ENCODE measurements at regions not wholly inside any gene's neighbourhood (a gene's known extent, or its start where the extent isn't known, plus 50 kb on each side); places are given as distances from the start of the nearest gene placed in this dataset.

DNA sequence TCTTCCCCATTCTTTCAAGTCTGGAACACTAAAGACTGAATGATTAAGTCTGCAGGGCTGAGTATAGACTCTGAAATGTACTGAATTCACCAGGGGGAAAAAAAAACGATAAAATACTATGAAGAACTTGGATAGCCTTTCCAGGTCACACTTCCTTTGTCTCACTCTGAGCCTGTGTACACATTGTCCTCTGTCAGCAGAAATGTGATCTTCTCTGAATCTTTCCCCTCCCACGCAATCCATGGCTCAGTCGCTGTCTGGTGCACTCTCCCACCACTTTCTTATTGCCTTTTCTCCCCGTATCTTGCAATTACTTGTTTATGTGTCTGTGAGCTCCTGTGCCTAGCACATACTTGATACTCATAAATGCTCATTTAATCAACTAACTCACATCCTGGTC lies 212.6 kb upstream of the RSPO3 start:
- H3K27ac ChIP-seq = no peak overlapping the region
- TF ChIP-seq, protein P1, sequence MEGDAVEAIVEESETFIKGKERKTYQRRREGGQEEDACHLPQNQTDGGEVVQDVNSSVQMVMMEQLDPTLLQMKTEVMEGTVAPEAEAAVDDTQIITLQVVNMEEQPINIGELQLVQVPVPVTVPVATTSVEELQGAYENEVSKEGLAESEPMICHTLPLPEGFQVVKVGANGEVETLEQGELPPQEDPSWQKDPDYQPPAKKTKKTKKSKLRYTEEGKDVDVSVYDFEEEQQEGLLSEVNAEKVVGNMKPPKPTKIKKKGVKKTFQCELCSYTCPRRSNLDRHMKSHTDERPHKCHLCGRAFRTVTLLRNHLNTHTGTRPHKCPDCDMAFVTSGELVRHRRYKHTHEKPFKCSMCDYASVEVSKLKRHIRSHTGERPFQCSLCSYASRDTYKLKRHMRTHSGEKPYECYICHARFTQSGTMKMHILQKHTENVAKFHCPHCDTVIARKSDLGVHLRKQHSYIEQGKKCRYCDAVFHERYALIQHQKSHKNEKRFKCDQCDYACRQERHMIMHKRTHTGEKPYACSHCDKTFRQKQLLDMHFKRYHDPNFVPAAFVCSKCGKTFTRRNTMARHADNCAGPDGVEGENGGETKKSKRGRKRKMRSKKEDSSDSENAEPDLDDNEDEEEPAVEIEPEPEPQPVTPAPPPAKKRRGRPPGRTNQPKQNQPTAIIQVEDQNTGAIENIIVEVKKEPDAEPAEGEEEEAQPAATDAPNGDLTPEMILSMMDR (IDR thresholded peaks at IDR 0.05) = no peak
- no peak for TF ChIP-seq ZFX (IDR thresholded peaks at IDR 0.05; ENCODE audit: borderline replicate concordance)

DNA sequence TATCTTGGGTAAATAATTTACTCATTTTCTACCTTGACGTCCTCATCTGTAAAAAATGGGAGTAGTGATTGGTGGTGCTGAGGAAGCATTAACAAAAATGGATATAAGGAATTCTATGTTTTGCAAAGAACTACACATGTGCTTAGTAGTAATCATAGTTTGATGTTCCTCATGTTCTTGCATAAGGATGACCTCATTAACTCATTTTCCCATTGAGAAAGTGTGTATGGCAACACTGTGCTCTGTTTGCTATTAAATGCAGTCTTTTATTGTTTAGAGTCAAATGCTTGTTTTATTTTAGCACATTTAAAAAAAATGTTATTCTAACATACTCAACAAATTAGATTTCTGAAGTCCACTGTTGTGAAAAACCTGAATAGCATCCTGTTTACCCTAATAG lies 211.2 kb upstream of the RSPO3 start:
- TF ChIP-seq, protein P1 (IDR thresholded peaks at IDR 0.05) = no peak
- TF ChIP-seq ZFX (IDR thresholded peaks at IDR 0.05; ENCODE audit: borderline replicate concordance) = no peak
- no peak overlapping the region for H3K27ac ChIP-seq

DNA sequence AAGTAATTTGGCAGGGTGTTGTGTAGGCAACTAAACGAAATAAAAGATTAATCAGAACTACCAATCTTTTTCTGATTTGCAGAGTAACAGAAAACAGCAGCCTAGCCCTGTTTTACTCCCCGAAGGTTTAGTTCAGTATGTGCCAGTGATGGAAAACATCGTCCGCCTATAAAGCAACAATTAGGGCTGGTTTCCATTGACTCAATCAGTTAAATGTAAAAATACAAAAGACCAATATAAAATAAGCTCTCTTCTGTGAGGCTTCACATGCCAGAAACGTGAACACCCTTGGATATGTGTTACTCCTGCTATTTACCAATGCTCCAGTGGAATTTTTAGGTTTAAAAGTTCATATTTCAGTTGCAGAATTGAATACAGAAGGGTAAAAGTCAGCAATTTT lies 210.5 kb upstream of the RSPO3 start:
- TF ChIP-seq ZFX (IDR thresholded peaks at IDR 0.05; ENCODE audit: borderline replicate concordance) = no peak
- TF ChIP-seq, protein P1 (IDR thresholded peaks at IDR 0.05) = no peak
- H3K27ac ChIP-seq = no peak overlapping the region

DNA sequence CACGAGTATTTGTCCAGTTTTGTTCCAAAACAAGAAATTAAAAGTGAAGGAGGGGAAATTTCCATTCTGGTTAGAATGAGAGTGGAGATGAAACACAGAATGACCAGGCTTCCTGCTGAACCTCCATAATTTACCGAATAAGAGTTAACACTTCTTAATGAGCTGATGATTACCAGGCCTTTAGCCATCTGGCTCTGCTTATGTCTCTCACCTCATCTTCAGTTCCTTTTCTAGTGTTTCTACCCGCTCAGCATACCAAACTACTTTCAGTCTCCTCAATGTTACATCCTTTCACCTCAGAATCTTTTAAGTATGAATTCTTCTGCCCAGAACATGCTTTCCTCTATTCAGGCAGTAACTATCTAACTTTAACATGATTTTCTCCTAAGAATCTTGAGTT lies 209.0 kb upstream of the RSPO3 start:
- no peak for TF ChIP-seq ZFX (IDR thresholded peaks at IDR 0.05; ENCODE audit: borderline replicate concordance)
- TF ChIP-seq, protein P1 (IDR thresholded peaks at IDR 0.05) = no peak
- no peak overlapping the region for H3K27ac ChIP-seq

DNA sequence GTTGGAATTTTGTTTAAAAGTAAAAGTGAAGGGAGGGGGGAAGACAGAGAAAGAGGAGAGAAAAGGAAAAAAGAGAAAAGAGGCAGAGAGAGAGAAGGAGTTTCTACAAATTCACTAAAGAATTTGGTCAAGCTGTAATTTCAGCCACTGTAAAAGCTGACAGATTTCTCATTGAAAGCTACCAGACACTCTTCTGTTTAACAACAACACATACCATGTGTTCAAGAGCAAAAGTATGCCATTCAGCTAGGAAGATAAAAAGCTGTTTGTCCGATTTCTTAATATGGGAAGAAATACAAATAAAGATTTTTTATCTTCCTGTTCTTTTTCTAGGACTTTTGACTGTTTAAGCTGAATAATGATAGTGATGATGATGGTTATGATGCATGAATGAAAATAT lies 204.8 kb upstream of the RSPO3 start:
- no peak overlapping the region for H3K27ac ChIP-seq
- TF ChIP-seq ZFX (IDR thresholded peaks at IDR 0.05; ENCODE audit: borderline replicate concordance) = no peak
- TF ChIP-seq, protein P1 (IDR thresholded peaks at IDR 0.05) = no peak

DNA sequence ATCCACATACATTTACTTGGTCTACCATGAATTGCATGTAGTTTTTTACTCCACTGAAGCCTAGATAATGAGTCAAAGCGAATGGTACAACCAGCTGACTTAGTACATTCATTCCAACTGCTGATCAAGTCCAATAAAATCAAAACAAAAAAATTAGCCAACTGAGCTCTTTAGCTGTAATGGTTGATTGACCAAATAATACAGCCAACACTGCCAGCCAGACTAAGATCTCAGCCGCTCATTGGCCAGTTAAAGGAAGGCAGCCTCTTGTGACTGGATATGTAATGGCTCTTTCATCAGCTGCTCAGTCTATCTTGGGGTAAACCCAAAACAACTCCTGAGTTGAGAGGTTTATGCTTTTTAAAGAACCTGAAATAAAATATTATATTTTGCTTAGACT lies 204.3 kb upstream of the RSPO3 start:
- no peak for TF ChIP-seq ZFX (IDR thresholded peaks at IDR 0.05; ENCODE audit: borderline replicate concordance)
- TF ChIP-seq, protein P1 (IDR thresholded peaks at IDR 0.05) = no peak
- H3K27ac ChIP-seq = no peak overlapping the region

DNA sequence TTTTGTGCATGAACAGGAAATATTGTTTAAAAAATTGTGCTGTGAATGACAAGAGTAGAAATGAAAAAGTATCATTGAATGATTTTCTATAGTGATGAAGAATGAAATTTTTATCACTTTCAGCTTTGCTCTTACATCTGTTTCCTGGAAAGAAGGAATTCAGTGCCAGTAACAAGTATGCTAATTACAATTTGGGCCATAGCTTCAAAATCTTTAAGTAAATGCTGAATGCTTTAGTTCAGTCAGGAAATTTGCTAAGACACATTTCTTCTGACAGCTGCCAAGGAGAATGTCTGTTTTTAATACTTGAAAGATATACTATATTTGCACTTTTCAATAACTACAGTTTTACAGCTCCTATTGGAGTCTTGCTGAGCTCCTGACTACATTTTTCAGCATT lies 203.7 kb upstream of the RSPO3 start:
- no peak overlapping the region for H3K27ac ChIP-seq
- TF ChIP-seq, protein P1 (IDR thresholded peaks at IDR 0.05) = no peak
- TF ChIP-seq ZFX (IDR thresholded peaks at IDR 0.05; ENCODE audit: borderline replicate concordance) = no peak
